ENCODE measurements at regions not wholly inside any gene's neighbourhood (a gene's known extent, or its start where the extent isn't known, plus 50 kb on each side); places are given as distances from the start of the nearest gene placed in this dataset.
"Not testable (repeated sequence)": the region's sequence is repeated elsewhere in the genome, so short reads cannot be mapped to it uniquely, and the experiment has no call there.

GRCh38 chrX:9349572-9350494 is 115.0 kb upstream of the TBL1X start:
- DNase-seq: no peak

GRCh38 chrX:9351126-9351525 is 113.7 kb upstream of the TBL1X start:
- DNase-seq: no peak

- DNase-seq: no peak
Measured at GRCh38 chrX:9352243-9352642, 112.6 kb upstream of the TBL1X start.

- DNase-seq: no peak
Measured at GRCh38 chrX:9352694-9353411, 112.0 kb upstream of the TBL1X start.

GRCh38 chrX:9354918-9355317 is 109.9 kb upstream of the TBL1X start:
- no peak for DNase-seq

- DNase-seq: no peak
Measured at GRCh38 chrX:9355739-9356138, 109.1 kb upstream of the TBL1X start.

- no peak for DNase-seq
Measured at GRCh38 chrX:9356846-9357245, 108.0 kb upstream of the TBL1X start.

GRCh38 chrX:9357518-9358114 is 107.2 kb upstream of the TBL1X start:
- no peak for DNase-seq

GRCh38 chrX:9362363-9362928 is 102.4 kb upstream of the TBL1X start:
- no peak for DNase-seq

GRCh38 chrX:9367421-9367820 is 97.4 kb upstream of the TBL1X start:
- DNase-seq: no peak

- no peak for DNase-seq
Measured at GRCh38 chrX:9368262-9368661, 96.6 kb upstream of the TBL1X start.

- no peak for DNase-seq
Measured at GRCh38 chrX:9369802-9370291, 95.0 kb upstream of the TBL1X start.

GRCh38 chrX:9370893-9371292 is 94.0 kb upstream of the TBL1X start:
- DNase-seq: no peak

- DNase-seq: no peak
Measured at GRCh38 chrX:9372866-9373265, 92.0 kb upstream of the TBL1X start.

GRCh38 chrX:9373789-9374188 is 91.1 kb upstream of the TBL1X start:
- no peak for DNase-seq

GRCh38 chrX:9374555-9374954 is 90.3 kb upstream of the TBL1X start:
- DNase-seq: no peak

- no peak for DNase-seq
Measured at GRCh38 chrX:9376111-9376510, 88.7 kb upstream of the TBL1X start.

GRCh38 chrX:9377216-9377615 is 87.6 kb upstream of the TBL1X start:
- not testable (repeated sequence) for DNase-seq

GRCh38 chrX:9378980-9379696 is 85.7 kb upstream of the TBL1X start:
- no peak for DNase-seq

GRCh38 chrX:9379697-9380551 is 84.9 kb upstream of the TBL1X start:
- no peak for DNase-seq

GRCh38 chrX:9383655-9384054 is 81.2 kb upstream of the TBL1X start:
- DNase-seq: no peak

- no peak for DNase-seq
Measured at GRCh38 chrX:9388450-9388849, 76.4 kb upstream of the TBL1X start.
